Calu3 (cell line): ENCODE measurements at regions not wholly inside any gene's neighbourhood (a gene's known extent, or its start where the extent isn't known, plus 50 kb on each side); places are given as distances from the start of the nearest gene placed in this dataset.
A peak's percentile ranks its signal among the peaks of the same experiment; 100 is the strongest.

Experiments
- BruUV-seq: library from RNA; stranded (reverse); fragments of 400-500 nt; replicated peaks from 2 replicates; lab custom pipeline; 2021; lab: Mats Ljungman, UMichigan
- CTCF ChIA-PET: fragments of 300-600 bp; sonication (Branson Sonifier 250); formaldehyde crosslinking; loops from one replicate; lab custom pipeline; 2022; ENCODE audit warnings: antibody characterized with exemption; lab: Charles Lee
- DNase-seq: peaks from one replicate; pipeline ENCODE4 v3.0.0; 2022
- H3K27ac Mint-ChIP-seq: one replicate; pipeline ENCODE4 v1.8.0; 2022; ENCODE audit warnings: mixed read lengths; ENCODE audit not compliant: unreplicated experiment
- H3K27me3 Mint-ChIP-seq: one replicate; pipeline ENCODE4 v1.8.0; 2022; ENCODE audit warnings: mixed read lengths; ENCODE audit not compliant: unreplicated experiment
- H3K36me3 Mint-ChIP-seq: one replicate; pipeline ENCODE4 v1.8.0; 2022; ENCODE audit warnings: mild to moderate bottlenecking, moderate library complexity, mixed read lengths; ENCODE audit not compliant: insufficient read depth, unreplicated experiment
- H3K4me1 Mint-ChIP-seq: one replicate; pipeline ENCODE4 v1.8.0; 2022; ENCODE audit warnings: mild to moderate bottlenecking, low read depth, mixed read lengths; ENCODE audit not compliant: unreplicated experiment
- H3K4me3 Mint-ChIP-seq: one replicate; pipeline ENCODE4 v1.8.0; 2022; ENCODE audit warnings: mild to moderate bottlenecking, low read depth, moderate library complexity, mixed read lengths; ENCODE audit not compliant: unreplicated experiment
- H3K9me3 Mint-ChIP-seq: one replicate; pipeline ENCODE4 v1.8.0; 2022; ENCODE audit warnings: low read depth, mixed read lengths; ENCODE audit not compliant: unreplicated experiment
- intact Hi-C: fragments of 100-400 bp; cut with micrococcal nuclease; formaldehyde crosslinking; loops from one replicate; pipeline ENCODE4 v1.10.0; 2022; ENCODE audit not compliant: unreplicated experiment
- TF ChIP-seq, protein P1 (sequence below): fragments of 200-600 bp; IDR thresholded peaks from one replicate; pipeline ENCODE4 v1.8.0; 2022; ENCODE audit warnings: antibody characterized with exemption; ENCODE audit not compliant: unreplicated experiment

- no peak overlapping the region for H3K4me3 Mint-ChIP-seq
- intact Hi-C loops = no loop called here
- no peak for DNase-seq
- no TSS peak for BruUV-seq
- H3K27ac Mint-ChIP-seq = no peak overlapping the region
- CTCF ChIA-PET = no interaction called here
- H3K9me3 Mint-ChIP-seq = no peaks in the 10 kb centered on the region
- H3K27me3 Mint-ChIP-seq = no peaks in the 10 kb centered on the region
- H3K36me3 Mint-ChIP-seq = no peaks in the 10 kb centered on the region
- TF ChIP-seq, protein P1, sequence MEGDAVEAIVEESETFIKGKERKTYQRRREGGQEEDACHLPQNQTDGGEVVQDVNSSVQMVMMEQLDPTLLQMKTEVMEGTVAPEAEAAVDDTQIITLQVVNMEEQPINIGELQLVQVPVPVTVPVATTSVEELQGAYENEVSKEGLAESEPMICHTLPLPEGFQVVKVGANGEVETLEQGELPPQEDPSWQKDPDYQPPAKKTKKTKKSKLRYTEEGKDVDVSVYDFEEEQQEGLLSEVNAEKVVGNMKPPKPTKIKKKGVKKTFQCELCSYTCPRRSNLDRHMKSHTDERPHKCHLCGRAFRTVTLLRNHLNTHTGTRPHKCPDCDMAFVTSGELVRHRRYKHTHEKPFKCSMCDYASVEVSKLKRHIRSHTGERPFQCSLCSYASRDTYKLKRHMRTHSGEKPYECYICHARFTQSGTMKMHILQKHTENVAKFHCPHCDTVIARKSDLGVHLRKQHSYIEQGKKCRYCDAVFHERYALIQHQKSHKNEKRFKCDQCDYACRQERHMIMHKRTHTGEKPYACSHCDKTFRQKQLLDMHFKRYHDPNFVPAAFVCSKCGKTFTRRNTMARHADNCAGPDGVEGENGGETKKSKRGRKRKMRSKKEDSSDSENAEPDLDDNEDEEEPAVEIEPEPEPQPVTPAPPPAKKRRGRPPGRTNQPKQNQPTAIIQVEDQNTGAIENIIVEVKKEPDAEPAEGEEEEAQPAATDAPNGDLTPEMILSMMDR = no peak
- H3K4me1 Mint-ChIP-seq = no peaks in the 10 kb centered on the region
Measured at GRCh38 chr18:32577561-32577960, 106.9 kb upstream of the GAREM1 start.

DNA sequence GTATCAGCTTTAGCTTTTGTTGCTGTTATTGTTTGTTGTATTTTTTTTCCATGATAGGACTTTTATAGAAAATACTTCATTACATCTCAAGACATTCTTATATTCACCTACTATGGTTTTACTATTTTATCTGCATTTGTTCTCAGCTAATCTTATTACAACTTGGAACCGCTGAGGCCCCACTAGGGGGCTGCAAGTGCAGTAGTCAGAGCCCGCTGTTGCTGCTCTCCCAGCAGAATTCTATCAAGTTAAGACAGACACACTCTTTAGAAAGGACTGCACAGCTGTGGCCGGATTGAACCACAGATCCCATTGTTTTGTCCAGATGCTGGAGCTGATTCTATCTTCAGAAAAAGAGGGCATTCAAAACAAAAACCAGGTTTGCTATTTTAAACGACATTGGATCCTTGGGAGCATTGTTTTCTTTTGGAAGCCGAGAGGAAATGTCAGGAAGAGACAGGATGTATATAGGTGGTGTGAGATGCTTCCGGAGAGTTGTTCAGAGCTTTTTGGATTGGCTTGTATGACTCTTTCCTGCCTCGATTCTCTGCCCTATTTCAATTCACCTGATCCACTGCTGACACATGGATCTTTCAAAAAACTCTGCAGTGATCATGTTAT, 105.7 kb upstream of the GAREM1 start:
- DNase-seq = peak; percentile 20
- Mint-ChIP-seq H3K36me3 (no peaks in the 10 kb centered on the region), H3K27me3 (no peaks in the 10 kb centered on the region), H3K9me3 (no peaks in the 10 kb centered on the region), H3K27ac (no peak overlapping the region), H3K4me1 (no peaks in the 10 kb centered on the region), H3K4me3 (no peak overlapping the region)
- CTCF ChIA-PET = interaction anchor here (0.7 to 0.9 kb wide), 2 partner anchors 84 to 321 kb away, joined by 3 to 8 read pairs; no protein-coding TSS in a partner anchor
- no TSS peak for BruUV-seq
- intact Hi-C loops = no loop called here
- TF ChIP-seq, protein P1 = peak; percentile 24

DNA sequence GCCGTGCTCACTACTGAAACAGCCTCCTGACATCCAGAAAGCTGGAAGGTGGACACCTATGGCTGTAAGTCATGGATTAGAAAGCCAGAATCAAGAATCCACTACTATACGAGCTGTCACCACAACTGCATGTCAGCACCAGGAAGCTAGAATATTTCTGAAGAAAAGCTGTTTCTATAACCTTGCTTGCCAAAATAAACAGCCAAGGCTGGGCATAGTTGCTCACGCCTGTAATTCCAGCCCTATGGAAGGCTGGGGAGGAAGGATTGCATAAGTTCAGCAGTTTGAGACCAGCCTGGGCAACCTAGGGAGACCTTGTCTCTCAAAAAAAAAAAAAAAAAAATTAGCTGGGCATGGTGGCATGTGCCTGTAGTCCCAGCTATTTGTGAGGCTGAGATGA, 96.3 kb upstream of the GAREM1 start:
- no peak overlapping the region for H3K4me3 Mint-ChIP-seq
- H3K9me3 Mint-ChIP-seq = peaks cover 4% of the 10 kb centered on the region
- H3K36me3 Mint-ChIP-seq = no peaks in the 10 kb centered on the region
- intact Hi-C loops = loop anchor here (10.0 kb wide), 1 partner anchor 348 kb away; no protein-coding TSS in a partner anchor
- H3K27ac Mint-ChIP-seq = no peak overlapping the region
- no TSS peak for BruUV-seq
- H3K27me3 Mint-ChIP-seq = no peaks in the 10 kb centered on the region
- no peaks in the 10 kb centered on the region for H3K4me1 Mint-ChIP-seq
- TF ChIP-seq, protein P1 = no peak
- CTCF ChIA-PET = interaction anchor here (0.7 kb wide), 1 partner anchor 48 kb away, joined by 3 read pairs; no protein-coding TSS in a partner anchor
- DNase-seq = no peak

GRCh38 chr18:32553640-32554365, 83.1 kb upstream of the GAREM1 start:
- no peaks in the 10 kb centered on the region for H3K27me3 Mint-ChIP-seq
- no peaks in the 10 kb centered on the region for H3K9me3 Mint-ChIP-seq
- DNase-seq = no peak
- intact Hi-C loops = no loop called here
- no peaks in the 10 kb centered on the region for H3K36me3 Mint-ChIP-seq
- TF ChIP-seq, protein P1 = no peak
- no peak overlapping the region for H3K4me3 Mint-ChIP-seq
- no TSS peak for BruUV-seq
- peaks cover 12% of the 10 kb centered on the region for H3K4me1 Mint-ChIP-seq
- CTCF ChIA-PET = interaction anchor here (0.9 to 3.5 kb wide), 5 partner anchors 83 to 403 kb away, joined by 3 to 50 read pairs (median 11); partner anchors contain the start of gene GAREM1
- no peak overlapping the region for H3K27ac Mint-ChIP-seq
